Panc1 (cell line): ENCODE measurements at regions not wholly inside any gene's neighbourhood (a gene's known extent, or its start where the extent isn't known, plus 50 kb on each side); places are given as distances from the start of the nearest gene placed in this dataset.

Experiments used
- ATAC-seq: fragments of 200-7000 bp; cut with Tn5 transposase; 2 replicates; pipeline ENCODE4 v1.9.1; 2020; ENCODE audit warnings: mild to moderate bottlenecking, moderate library complexity
- BruUV-seq: library from RNA; stranded (reverse); fragments of 400-500 nt; replicated peaks from 2 replicates; lab custom pipeline; 2021; lab: Mats Ljungman, UMichigan
- CTCF ChIA-PET: fragments of 300-600 bp; sonication (Branson Sonifier 250); formaldehyde crosslinking; loops from one replicate; lab custom pipeline; 2022; ENCODE audit warnings: antibody characterized with exemption; lab: Charles Lee
- POLR2A ChIA-PET: fragments of 300-600 bp; sonication (Branson Sonifier 250); formaldehyde crosslinking; loops from one replicate; lab custom pipeline; 2022; ENCODE audit warnings: antibody characterized with exemption; lab: Charles Lee
- DNase-seq: peaks from one replicate; pipeline ENCODE4 v3.0.0-alpha.2; 2010; ENCODE audit warnings: low read depth, low spot score
- H3K27ac ChIP-seq: 2 replicates; pipeline ENCODE4 v1.5.1; 2011; ENCODE audit warnings: mild to moderate bottlenecking, low read length, inconsistent platforms
- H3K27me3 ChIP-seq: fragments of 200-500 bp; sonication (Bioruptor generic); 2 replicates; pipeline ENCODE4 v1.6.0; 2014; ENCODE audit warnings: low read length, inconsistent platforms; ENCODE audit not compliant: control insufficient read depth, insufficient read depth
- H3K36me3 ChIP-seq: fragments of 200-500 bp; sonication (Bioruptor generic); 2 replicates; pipeline ENCODE4 v1.5.1; 2014; ENCODE audit warnings: inconsistent platforms, mild to moderate bottlenecking, low read length, moderate library complexity; ENCODE audit not compliant: control insufficient read depth, insufficient read depth
- H3K4me1 ChIP-seq: 2 replicates; pipeline ENCODE4 v1.5.1; 2011; ENCODE audit warnings: inconsistent platforms, mild to moderate bottlenecking, low read length, moderate library complexity; ENCODE audit not compliant: control insufficient read depth, insufficient read depth
- H3K4me3 ChIP-seq, 2 experiments: 2 replicates each; pipeline ENCODE4 v1.5.1; 2011 to 2012; ENCODE audit warnings: low read depth in 2 of 2, low read length in 2 of 2, mild to moderate bottlenecking in 2 of 2, inconsistent platforms in 1 of 2, moderate library complexity in 1 of 2
- H3K9me3 ChIP-seq: fragments of 200-500 bp; sonication (Bioruptor generic); 2 replicates; pipeline ENCODE4 v1.5.1; 2014; ENCODE audit warnings: low read depth, mild to moderate bottlenecking, inconsistent platforms, low read length, moderate library complexity; ENCODE audit not compliant: control insufficient read depth, insufficient read depth
- CTCF ChIP-seq: fragments of 450-650 bp; IDR thresholded peaks from 2 replicates; pipeline ENCODE4 v1.5.1; 2017; ENCODE audit warnings: mild to moderate bottlenecking
- POLR2AphosphoS5 ChIP-seq: IDR thresholded peaks from 2 replicates; pipeline ENCODE4 v1.6.1; 2012; ENCODE audit warnings: mild to moderate bottlenecking, low read depth, low read length, moderate library complexity
- REST ChIP-seq, 2 experiments: IDR thresholded peaks; 2 replicates each; pipeline ENCODE4 v1.6.1; 2011 to 2012; ENCODE audit warnings: low read depth in 2 of 2, control low read depth in 1 of 2, low read length in 1 of 2, mild to moderate bottlenecking in 1 of 2, moderate library complexity in 1 of 2; ENCODE audit not compliant: insufficient read depth in 1 of 2
- SIN3A ChIP-seq: IDR thresholded peaks from 2 replicates; pipeline ENCODE4 v1.6.1; 2012; ENCODE audit warnings: low read depth, mild to moderate bottlenecking, low read length, moderate library complexity, borderline replicate concordance; ENCODE audit not compliant: insufficient read depth
- TCF7L2 ChIP-seq: IDR thresholded peaks from 2 replicates; pipeline ENCODE4 v1.6.1; 2011; ENCODE audit warnings: mild to moderate bottlenecking, low read depth, low read length, inconsistent platforms
- in situ Hi-C: cut with HindIII; loops from 2 replicates; pipeline ENCODE4 v1.10.0; 2016; ENCODE audit warnings: low sequenced_read_pairs, low pct_unique_long_range_greater_than_20kb
- intact Hi-C: fragments of 100-400 bp; cut with micrococcal nuclease; formaldehyde crosslinking; loops from one replicate; pipeline ENCODE4 v1.10.0; 2022; ENCODE audit not compliant: unreplicated experiment

- Histone ChIP-seq H3K4me3 (no peak overlapping the region), H3K36me3 (no peaks in the 10 kb centered on the region), H3K27ac (no peak overlapping the region), H3K9me3 (no peaks in the 10 kb centered on the region), H3K27me3 (no peaks in the 10 kb centered on the region), H3K4me1 (no peaks in the 10 kb centered on the region; the same call in 1 of the 2 replicates)
- ChIA-PET CTCF (no interaction called here), POLR2A (no interaction called here)
- in situ Hi-C loops = no loop called here
- DNase-seq (no peak), ATAC-seq (no peak)
- TF ChIP-seq SIN3A (no peak), CTCF (no peak), REST (IDR thresholded peaks at IDR 0.05; ENCODE audit: insufficient read depth in 1 of 2, low read depth in 2 of 2, low read length in 1 of 2) (no peak), POLR2AphosphoS5 (no peak), TCF7L2 (no peak)
- BruUV-seq = no TSS peak
- intact Hi-C loops = no loop called here
Measured at GRCh38 chr4:123737156-123737555, 340.6 kb downstream of the SPRY1 start.

GRCh38 chr4:123739806-123740205 lies 343.2 kb downstream of the SPRY1 start:
- Histone ChIP-seq H3K27ac (peak overlapping the region; percentile 23; the same call in 1 of the 2 replicates), H3K36me3 (no peaks in the 10 kb centered on the region), H3K4me1 (no peaks in the 10 kb centered on the region; the same call in 1 of the 2 replicates), H3K27me3 (no peaks in the 10 kb centered on the region), H3K4me3 (no peak overlapping the region), H3K9me3 (no peaks in the 10 kb centered on the region)
- no TSS peak for BruUV-seq
- ATAC-seq (no peak), DNase-seq (no peak)
- ChIA-PET POLR2A (interaction anchor here (0.6 kb wide), 1 partner anchor 108 kb away, joined by 3 read pairs; no protein-coding TSS in a partner anchor), CTCF (interaction anchor here (0.7 kb wide), 1 partner anchor 391 kb away, joined by 3 read pairs; no protein-coding TSS in a partner anchor)
- TF ChIP-seq SIN3A (no peak), POLR2AphosphoS5 (no peak), CTCF (no peak), TCF7L2 (no peak), REST (IDR thresholded peaks at IDR 0.05; ENCODE audit: insufficient read depth in 1 of 2, low read depth in 2 of 2, low read length in 1 of 2) (no peak)
- intact Hi-C loops (no loop called here), in situ Hi-C loops (no loop called here)
